Tibial nerve (tissue), 4 donors: ENCODE measurements at regions not wholly inside any gene's neighbourhood (a gene's known extent, or its start where the extent isn't known, plus 50 kb on each side); places are given as distances from the start of the nearest gene placed in this dataset.

Experiments
- DNase-seq, 2 donors: peaks; one replicate each; pipeline ENCODE4 v3.0.0-alpha.2; 2019; ENCODE audit warnings: low spot score in 2 of 2
- H3K27ac ChIP-seq, 4 donors: fragments of 200-600 bp; sonication (generic) in 3 of 4; one replicate each; pipeline ENCODE4 v1.5.1; 2017 to 2019; ENCODE audit warnings: mild to moderate bottlenecking in 1 of 4
- H3K27me3 ChIP-seq, 2 donors: fragments of 200-600 bp; sonication (generic) in 1 of 2; one replicate each; pipeline versions ENCODE4 v1.5.1 to v1.6.0; 2017 to 2019
- H3K36me3 ChIP-seq, 3 donors: fragments of 200-600 bp; sonication (generic); one replicate each; pipeline ENCODE4 v1.5.1; 2018 to 2019
- H3K4me1 ChIP-seq, 4 donors: fragments of 200-600 bp; sonication (generic) in 3 of 4; one replicate each; pipeline ENCODE4 v1.5.1; 2017 to 2019
- H3K4me3 ChIP-seq, 4 donors: fragments of 200-600 bp; sonication (generic) in 3 of 4; one replicate each; pipeline ENCODE4 v1.5.1; 2017 to 2019; ENCODE audit warnings: mild to moderate bottlenecking in 1 of 4, moderate library complexity in 1 of 4
- H3K9me3 ChIP-seq, 4 donors: fragments of 200-600 bp; sonication (generic) in 3 of 4; one replicate each; pipeline ENCODE4 v1.5.1; 2017 to 2019
- CTCF ChIP-seq, 5 experiments: fragments of 200-600 bp in 3 of 5; fragments of 450-650 bp in 2 of 5; sonication (generic) in 3 of 5; IDR thresholded peaks; one replicate each; pipeline ENCODE4 v1.5.1; 2016 to 2019; ENCODE audit warnings: antibody characterized with exemption in 5 of 5, mild to moderate bottlenecking in 3 of 5, moderate library complexity in 2 of 5
- EP300 ChIP-seq, 2 donors: sonication (generic); formaldehyde crosslinking; IDR thresholded peaks; one replicate each; pipeline ENCODE4 v1.6.1; 2017; ENCODE audit warnings: antibody characterized with exemption in 2 of 2, mild to moderate bottlenecking in 1 of 2
- POLR2A ChIP-seq, 2 donors: fragments of 450-650 bp; IDR thresholded peaks; one replicate each; pipeline ENCODE4 v1.6.1; 2017; ENCODE audit warnings: antibody characterized with exemption in 2 of 2, mild to moderate bottlenecking in 2 of 2, moderate library complexity in 2 of 2
- WGBS, 2 donors: methylation state at CpG; one replicate each; pipeline ENCODE4 v1.1.5; 2018; 5-methylcytosine and 5-hydroxymethylcytosine counted together

- DNase-seq = no peak
- H3K4me1 ChIP-seq = no peaks in the 10 kb centered on the region
- no peak for TF ChIP-seq EP300 (IDR thresholded peaks at IDR 0.05)
- 91 to 92% methylated on average over 7 of the region's 7 CpGs for WGBS, 2 donors
- H3K36me3 ChIP-seq = no peaks in the 10 kb centered on the region
- no peaks in the 10 kb centered on the region for H3K9me3 ChIP-seq
- no peaks in the 10 kb centered on the region for H3K27me3 ChIP-seq
- no peak overlapping the region for H3K27ac ChIP-seq
- no peak overlapping the region for H3K4me3 ChIP-seq
Observed at GRCh38 chr4:148954011-148954749, 512.0 kb upstream of the NR3C2 start.

- H3K4me3 ChIP-seq = no peak overlapping the region
- H3K27me3 ChIP-seq = no peaks in the 10 kb centered on the region
- no peaks in the 10 kb centered on the region for H3K4me1 ChIP-seq
- DNase-seq = no peak
- H3K27ac ChIP-seq = no peak overlapping the region
- no peaks in the 10 kb centered on the region for H3K9me3 ChIP-seq
- TF ChIP-seq EP300 (IDR thresholded peaks at IDR 0.05) (no peak), POLR2A (IDR thresholded peaks at IDR 0.05) (no peak), CTCF (IDR thresholded peaks at IDR 0.05) (no peak)
- 94 to 96% methylated on average over 3 of the region's 3 CpGs for WGBS, 2 donors
- H3K36me3 ChIP-seq = no peaks in the 10 kb centered on the region
Observed at GRCh38 chr4:148951346-148951745, 509.1 kb upstream of the NR3C2 start.

- no peaks in the 10 kb centered on the region for H3K36me3 ChIP-seq
- no peaks in the 10 kb centered on the region for H3K9me3 ChIP-seq
- H3K27ac ChIP-seq = no peak overlapping the region
- H3K4me3 ChIP-seq = no peak overlapping the region
- no peak for DNase-seq
- no peaks in the 10 kb centered on the region for H3K27me3 ChIP-seq
- TF ChIP-seq EP300 (IDR thresholded peaks at IDR 0.05) (no peak), POLR2A (IDR thresholded peaks at IDR 0.05) (no peak), CTCF (IDR thresholded peaks at IDR 0.05) (no peak)
- no peaks in the 10 kb centered on the region for H3K4me1 ChIP-seq
- 68 to 75% methylated on average over 1 of the region's 1 CpG for WGBS, 2 donors
Observed at GRCh38 chr4:148946271-148946670, 504.1 kb upstream of the NR3C2 start.

GRCh38 chr4:148944839-148945219 lies 502.6 kb upstream of the NR3C2 start:
- no peak for DNase-seq
- Histone ChIP-seq H3K27ac (no peak overlapping the region), H3K9me3 (no peaks in the 10 kb centered on the region), H3K4me1 (no peaks in the 10 kb centered on the region), H3K36me3 (no peaks in the 10 kb centered on the region), H3K4me3 (no peak overlapping the region), H3K27me3 (no peaks in the 10 kb centered on the region)
- TF ChIP-seq CTCF (IDR thresholded peaks at IDR 0.05) = no peak
- TF ChIP-seq EP300 (IDR thresholded peaks at IDR 0.05) = no peak
- no peak for TF ChIP-seq POLR2A (IDR thresholded peaks at IDR 0.05)

- Histone ChIP-seq H3K4me1 (no peaks in the 10 kb centered on the region), H3K36me3 (no peaks in the 10 kb centered on the region), H3K27me3 (no peaks in the 10 kb centered on the region), H3K4me3 (no peak overlapping the region), H3K27ac (no peak overlapping the region), H3K9me3 (no peaks in the 10 kb centered on the region)
- WGBS, 2 donors = 77 to 79% methylated on average over 10 of the region's 10 CpGs
- TF ChIP-seq POLR2A (IDR thresholded peaks at IDR 0.05) (no peak), CTCF (IDR thresholded peaks at IDR 0.05) (no peak), EP300 (IDR thresholded peaks at IDR 0.05) (no peak)
- no peak for DNase-seq
Observed at GRCh38 chr4:148944136-148944838, 502.1 kb upstream of the NR3C2 start.
